ENCODE measurements at regions not wholly inside any gene's neighbourhood (a gene's known extent, or its start where the extent isn't known, plus 50 kb on each side); places are given as distances from the start of the nearest gene placed in this dataset.

GRCh38 chr5:19042106-19042505 lies 945.9 kb downstream of the CDH18 start (continued):
- TF ChIP-seq, protein P1, sequence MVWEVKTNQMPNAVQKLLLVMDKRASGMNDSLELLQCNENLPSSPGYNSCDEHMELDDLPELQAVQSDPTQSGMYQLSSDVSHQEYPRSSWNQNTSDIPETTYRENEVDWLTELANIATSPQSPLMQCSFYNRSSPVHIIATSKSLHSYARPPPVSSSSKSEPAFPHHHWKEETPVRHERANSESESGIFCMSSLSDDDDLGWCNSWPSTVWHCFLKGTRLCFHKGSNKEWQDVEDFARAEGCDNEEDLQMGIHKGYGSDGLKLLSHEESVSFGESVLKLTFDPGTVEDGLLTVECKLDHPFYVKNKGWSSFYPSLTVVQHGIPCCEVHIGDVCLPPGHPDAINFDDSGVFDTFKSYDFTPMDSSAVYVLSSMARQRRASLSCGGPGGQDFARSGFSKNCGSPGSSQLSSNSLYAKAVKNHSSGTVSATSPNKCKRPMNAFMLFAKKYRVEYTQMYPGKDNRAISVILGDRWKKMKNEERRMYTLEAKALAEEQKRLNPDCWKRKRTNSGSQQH (CRISPR knock-in tag; IDR thresholded peaks at IDR 0.05), result no peak
- TF ChIP-seq ZNF140 (CRISPR knock-in tag; IDR thresholded peaks at IDR 0.05) (no peak), STAT6 (CRISPR knock-in tag; IDR thresholded peaks at IDR 0.05) (no peak), THRAP3 (IDR thresholded peaks at IDR 0.05; ENCODE audit: borderline replicate concordance) (no peak), EZH2 (IDR thresholded peaks at IDR 0.05; ENCODE audit: borderline replicate concordance, low read depth, low read length) (no peak)

DNA sequence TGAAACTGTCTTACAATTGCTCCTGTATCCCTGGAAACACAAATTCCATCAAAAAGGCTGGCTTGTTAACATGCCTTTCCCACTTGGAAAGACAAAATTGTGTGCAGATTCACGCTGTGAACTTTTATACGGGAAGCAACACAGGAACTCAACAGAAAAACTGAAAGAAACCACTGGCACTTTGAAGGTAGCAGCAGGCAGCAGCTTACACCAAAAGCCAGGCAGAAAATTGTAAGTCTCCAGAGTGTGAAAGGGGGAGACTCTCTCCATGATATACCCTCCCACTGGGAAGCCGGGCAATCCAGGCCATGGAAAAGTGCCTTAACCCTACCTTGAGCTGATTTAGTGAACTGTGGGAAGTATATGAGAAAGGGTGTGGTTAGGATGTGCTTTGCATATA lies 943.7 kb downstream of the CDH18 start:
- H3K4me1 ChIP-seq (replicated peaks in 1 of 2; ENCODE audit: control insufficient read depth in 2 of 2, insufficient read depth in 2 of 2, low read length in 2 of 2), result no peaks in the 10 kb centered on the region; a peak in 2 of 5 replicates
- no peaks in the 10 kb centered on the region; the same call in 1 of the 2 replicates for H3K9me3 ChIP-seq (replicated peaks; ENCODE audit: control insufficient read depth, insufficient read depth, low read depth, low read length)
- DNase-seq (ENCODE audit: extremely low read depth in 1 of 4, low spot score in 3 of 4) (no peak), ATAC-seq (peak; percentile 47; the same call in 2 of the 3 replicates), FAIRE-seq (no peak)
- H3K79me2 ChIP-seq (ENCODE audit: control insufficient read depth, insufficient read depth, low read length), result no peaks in the 10 kb centered on the region; the same call in 2 of the 3 replicates
- H3K4me3 ChIP-seq, result no peak overlapping the region
- BruUV-seq (replicated peaks), result no TSS peak
- H4K20me1 ChIP-seq (replicated peaks; ENCODE audit: control insufficient read depth, insufficient read depth, low read length), result no peaks in the 10 kb centered on the region
- peak overlapping the region in 1 of 2 experiments; percentile 18; a peak in 1 of 4 replicates for H3K9ac ChIP-seq (ENCODE audit: insufficient read depth in 1 of 2, low read depth in 2 of 2, low read length in 2 of 2)
- 0% methylated on average over 3 of the region's 3 CpGs for WGBS (ENCODE audit: insufficient coverage, low coverage, missing lambda C conversion rate)
- H3K27ac ChIP-seq (ENCODE audit: extremely low read depth, low read depth, low read length), result peak overlapping the region; percentile 12; the same call in 1 of the 3 replicates
- H3K27me3 ChIP-seq (ENCODE audit: control insufficient read depth in 2 of 2, insufficient read depth in 2 of 2, low read length in 2 of 2), result no peaks in the 10 kb centered on the region
- H3K9me1 ChIP-seq (ENCODE audit: control insufficient read depth, insufficient read depth, low read length), result no peaks in the 10 kb centered on the region
- intact Hi-C loops (cut with micrococcal nuclease) (no loop called here), in situ Hi-C loops (cut with MboI) (no loop called here)
- peak overlapping the region; percentile 19 for H3K4me2 ChIP-seq (ENCODE audit: insufficient read depth, low read length)
- peak overlapping the region; percentile 25; the same call in 1 of the 2 replicates for H2AFZ ChIP-seq (ENCODE audit: low read depth, low read length)
- ChIA-PET POLR2A (interaction anchor here (0.6 kb wide), 1 partner anchor 868 kb away, joined by 3 read pairs; no protein-coding TSS in a partner anchor), CTCF (ENCODE audit: low intra/inter-chr PET ratio) (no interaction called here)
- H3K36me3 ChIP-seq (ENCODE audit: control insufficient read depth, insufficient read depth, low read length), result no peaks in the 10 kb centered on the region
- TF ChIP-seq TRIM24 (IDR thresholded peaks at IDR 0.05) (no peak), ELF1 (tag; IDR thresholded peaks at IDR 0.05) (no peak), ZNF324 (CRISPR knock-in tag; IDR thresholded peaks at IDR 0.05) (no peak), CBFA2T2 (conservative IDR thresholded peaks at IDR 0.05) (no peak), ESRRB (CRISPR knock-in tag; IDR thresholded peaks at IDR 0.05; ENCODE audit: borderline replicate concordance) (no peak), FOXJ2 (tag; IDR thresholded peaks at IDR 0.05) (no peak), PTRF (tag; IDR thresholded peaks at IDR 0.05) (no peak), ZSCAN29 (IDR thresholded peaks at IDR 0.05) (no peak), SMAD4 (CRISPR knock-in tag; conservative IDR thresholded peaks at IDR 0.05) (no peak), GABPA (tag; conservative IDR thresholded peaks at IDR 0.05; ENCODE audit: low read depth) (no peak), ZNF584 (CRISPR knock-in tag; IDR thresholded peaks at IDR 0.05; ENCODE audit: low read depth) (no peak), MBD2 (IDR thresholded peaks at IDR 0.05; ENCODE audit: borderline replicate concordance, low read depth) (no peak)
- TF ChIP-seq, protein P2, sequence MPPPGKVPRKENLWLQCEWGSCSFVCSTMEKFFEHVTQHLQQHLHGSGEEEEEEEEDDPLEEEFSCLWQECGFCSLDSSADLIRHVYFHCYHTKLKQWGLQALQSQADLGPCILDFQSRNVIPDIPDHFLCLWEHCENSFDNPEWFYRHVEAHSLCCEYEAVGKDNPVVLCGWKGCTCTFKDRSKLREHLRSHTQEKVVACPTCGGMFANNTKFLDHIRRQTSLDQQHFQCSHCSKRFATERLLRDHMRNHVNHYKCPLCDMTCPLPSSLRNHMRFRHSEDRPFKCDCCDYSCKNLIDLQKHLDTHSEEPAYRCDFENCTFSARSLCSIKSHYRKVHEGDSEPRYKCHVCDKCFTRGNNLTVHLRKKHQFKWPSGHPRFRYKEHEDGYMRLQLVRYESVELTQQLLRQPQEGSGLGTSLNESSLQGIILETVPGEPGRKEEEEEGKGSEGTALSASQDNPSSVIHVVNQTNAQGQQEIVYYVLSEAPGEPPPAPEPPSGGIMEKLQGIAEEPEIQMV (tag; conservative IDR thresholded peaks at IDR 0.05; ENCODE audit: low read depth), result no peak
